PC-3 (cell line): ENCODE measurements at regions not wholly inside any gene's neighbourhood (a gene's known extent, or its start where the extent isn't known, plus 50 kb on each side); places are given as distances from the start of the nearest gene placed in this dataset.
"Not testable (repeated sequence)": the region's sequence is repeated elsewhere in the genome, so short reads cannot be mapped to it uniquely, and the experiment has no call there.

ENCODE experiments used
- EZH2 ChIP-seq: fragments of 300-600 bp; sonication (generic); IDR thresholded peaks from one replicate; pipeline ENCODE4 v1.6.1; 2017; ENCODE audit warnings: antibody characterized with exemption, mild to moderate bottlenecking, low read length; ENCODE audit not compliant: unreplicated experiment
- TF ChIP-seq, protein P1 (sequence below): fragments of 300-600 bp; sonication (generic); conservative IDR thresholded peaks from 2 replicates; pipeline ENCODE4 v1.5.1; 2017; ENCODE audit warnings: antibody characterized with exemption, low read depth, mild to moderate bottlenecking, low read length

DNA sequence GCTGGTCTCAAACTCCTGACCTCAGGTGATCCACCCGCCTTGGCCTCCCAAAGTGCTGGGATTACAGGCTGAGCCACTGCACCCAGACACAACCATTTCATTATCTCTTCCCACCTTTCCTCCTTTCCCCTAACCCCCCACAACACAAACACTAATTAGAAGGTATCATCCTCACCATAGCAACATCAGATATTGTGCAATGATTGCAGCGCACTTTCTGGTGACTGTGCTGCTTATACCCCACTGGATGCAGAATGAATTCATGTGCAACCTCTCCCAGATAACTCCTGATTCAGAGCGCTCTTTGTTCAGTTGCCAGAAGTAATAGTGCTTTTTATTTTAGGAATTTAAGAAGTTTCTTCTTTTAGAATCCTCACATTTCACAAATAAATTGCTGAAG, 300.1 kb downstream of the CEP170 start:
- TF ChIP-seq, protein P1, sequence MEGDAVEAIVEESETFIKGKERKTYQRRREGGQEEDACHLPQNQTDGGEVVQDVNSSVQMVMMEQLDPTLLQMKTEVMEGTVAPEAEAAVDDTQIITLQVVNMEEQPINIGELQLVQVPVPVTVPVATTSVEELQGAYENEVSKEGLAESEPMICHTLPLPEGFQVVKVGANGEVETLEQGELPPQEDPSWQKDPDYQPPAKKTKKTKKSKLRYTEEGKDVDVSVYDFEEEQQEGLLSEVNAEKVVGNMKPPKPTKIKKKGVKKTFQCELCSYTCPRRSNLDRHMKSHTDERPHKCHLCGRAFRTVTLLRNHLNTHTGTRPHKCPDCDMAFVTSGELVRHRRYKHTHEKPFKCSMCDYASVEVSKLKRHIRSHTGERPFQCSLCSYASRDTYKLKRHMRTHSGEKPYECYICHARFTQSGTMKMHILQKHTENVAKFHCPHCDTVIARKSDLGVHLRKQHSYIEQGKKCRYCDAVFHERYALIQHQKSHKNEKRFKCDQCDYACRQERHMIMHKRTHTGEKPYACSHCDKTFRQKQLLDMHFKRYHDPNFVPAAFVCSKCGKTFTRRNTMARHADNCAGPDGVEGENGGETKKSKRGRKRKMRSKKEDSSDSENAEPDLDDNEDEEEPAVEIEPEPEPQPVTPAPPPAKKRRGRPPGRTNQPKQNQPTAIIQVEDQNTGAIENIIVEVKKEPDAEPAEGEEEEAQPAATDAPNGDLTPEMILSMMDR, result not testable (repeated sequence)
- not testable (repeated sequence) for TF ChIP-seq EZH2
